Frontal cortex (tissue), 3 donors: ENCODE measurements at regions not wholly inside any gene's neighbourhood (a gene's known extent, or its start where the extent isn't known, plus 50 kb on each side); places are given as distances from the start of the nearest gene placed in this dataset.
"Not testable (repeated sequence)": the region's sequence is repeated elsewhere in the genome, so short reads cannot be mapped to it uniquely, and the experiment has no call there.

Source experiments
- DNase-seq, 2 donors: peaks; one replicate each; pipeline ENCODE4 v3.0.0; 2012; ENCODE audit warnings: low spot score in 2 of 2
- FAIRE-seq: peaks from 2 replicates; lab custom pipeline; 2012; peaks lifted over from hg19 to GRCh38; lab: Jason Lieb, UNC
- donor health status: control.
- donor health status: control.
- donor health status: control.

- no peak for DNase-seq
- no peak for FAIRE-seq
Observed at GRCh38 chr2:221726894-221727513, 154.9 kb upstream of the EPHA4 start.

DNA sequence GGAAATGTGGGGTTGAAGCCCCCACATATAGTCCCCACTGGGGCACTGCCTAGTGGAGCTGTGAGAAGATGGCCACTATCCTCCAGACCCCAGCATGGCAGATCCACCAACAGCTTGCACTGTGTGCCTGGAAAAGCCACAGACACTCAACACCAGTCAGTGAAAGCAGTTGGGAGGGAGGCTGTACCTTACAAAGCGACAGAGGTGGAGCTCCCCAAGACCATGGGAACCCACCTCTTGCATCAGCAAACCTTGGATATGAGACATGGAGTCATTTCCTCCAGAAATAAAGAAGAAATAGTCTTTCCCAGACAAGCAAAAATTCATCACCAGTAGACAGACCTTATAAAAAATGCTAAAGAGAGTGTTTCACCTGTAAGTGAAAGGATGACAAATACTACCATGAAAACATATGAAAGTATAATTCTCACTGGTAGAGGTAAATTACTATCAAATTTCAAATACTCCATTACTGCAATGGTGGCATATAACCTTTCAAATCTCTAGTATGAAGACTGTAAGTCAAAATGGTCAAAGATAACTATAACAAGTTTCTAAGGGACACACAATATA, 152.6 kb upstream of the EPHA4 start:
- DNase-seq (no peak), FAIRE-seq (no peak)

DNA sequence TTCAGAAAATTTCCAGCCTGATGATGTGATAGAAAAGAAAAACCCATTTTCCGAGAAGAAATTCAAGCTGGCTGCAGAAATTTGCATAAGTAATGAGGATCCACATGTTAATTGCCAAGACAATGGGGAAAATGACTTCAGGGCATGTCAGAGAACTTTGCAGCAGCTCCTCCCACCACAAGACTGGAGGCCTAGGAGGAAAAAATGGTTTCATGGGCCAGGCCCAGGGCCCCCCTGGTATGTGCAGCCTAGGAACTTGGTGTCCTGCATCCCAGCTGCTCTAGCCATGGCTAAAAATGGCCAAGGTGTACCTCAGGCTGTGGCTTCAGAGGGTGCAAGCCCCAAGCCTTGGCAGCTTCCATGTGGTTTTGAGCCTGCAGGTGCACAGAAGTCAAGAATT, 152.0 kb upstream of the EPHA4 start:
- DNase-seq, FAIRE-seq: not testable (repeated sequence)

- DNase-seq (no peak), FAIRE-seq (no peak)
Observed at GRCh38 chr2:221716426-221717303, 144.6 kb upstream of the EPHA4 start.

DNA sequence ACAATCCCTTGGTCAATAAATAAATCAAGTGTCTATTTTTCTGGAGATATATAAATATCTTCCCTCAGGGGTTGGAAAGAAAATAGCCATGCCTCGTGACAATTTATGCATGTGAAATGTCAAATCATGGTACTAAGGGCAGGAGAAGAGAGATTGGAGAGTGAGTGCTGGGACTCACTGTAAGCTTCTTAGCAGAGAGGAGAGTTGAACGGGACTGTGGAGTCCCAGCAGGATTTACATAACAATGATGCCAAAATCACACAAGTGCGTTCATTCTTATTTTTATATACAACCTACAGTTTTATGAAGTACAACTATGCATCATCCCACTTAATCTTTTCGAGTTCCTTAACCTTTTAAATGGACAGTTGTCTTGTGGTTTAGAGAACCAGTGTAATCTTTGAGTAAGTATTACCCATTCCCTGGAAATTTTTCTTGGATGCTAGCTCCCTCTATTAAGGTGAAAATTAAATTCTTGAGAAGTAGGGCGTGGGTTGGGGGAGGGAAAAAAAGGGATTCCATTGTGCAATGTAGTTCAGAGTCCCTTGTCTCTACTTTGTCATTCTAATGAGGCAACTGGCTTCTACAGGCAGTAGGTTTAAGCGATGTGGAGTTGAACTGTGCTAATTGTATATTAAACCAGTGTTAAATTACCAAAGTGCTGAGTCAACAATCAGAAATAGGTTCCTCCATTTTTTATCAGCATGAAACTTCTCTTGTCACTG, 143.6 kb upstream of the EPHA4 start:
- no peak for FAIRE-seq

GRCh38 chr2:221710744-221711143, 138.6 kb upstream of the EPHA4 start:
- no peak for DNase-seq
- no peak for FAIRE-seq

More for the DNA sequence above, 143.6 kb upstream of the EPHA4 start:
- DNase-seq: no peak

DNA sequence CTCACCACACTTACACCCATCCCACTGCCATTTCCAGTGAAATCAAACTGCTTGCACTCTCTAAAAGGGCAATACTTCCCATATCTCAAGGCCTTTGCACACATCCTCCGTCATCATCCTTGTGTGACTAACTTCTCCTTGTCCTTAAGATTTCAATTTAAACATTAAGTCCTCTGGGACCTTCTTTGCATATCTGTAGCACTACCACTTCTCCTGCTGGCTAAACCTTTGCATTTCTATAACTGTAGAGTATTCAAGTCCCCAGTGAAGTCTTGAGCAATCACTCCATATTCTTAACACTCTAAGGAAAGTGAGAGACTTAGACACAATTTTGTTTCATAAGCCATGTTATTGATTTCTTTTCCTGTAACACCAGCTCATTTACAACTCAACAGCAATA, 136.8 kb upstream of the EPHA4 start:
- no peak for DNase-seq

GRCh38 chr2:221705185-221705877, 133.2 kb upstream of the EPHA4 start:
- FAIRE-seq: no peak
- no peak for DNase-seq

More for the DNA sequence above, 136.8 kb upstream of the EPHA4 start:
- FAIRE-seq: no peak

GRCh38 chr2:221704442-221704841, 132.3 kb upstream of the EPHA4 start:
- DNase-seq: no peak
- FAIRE-seq: no peak

- no peak for DNase-seq
- FAIRE-seq: no peak
Observed at GRCh38 chr2:221693365-221693764, 121.3 kb upstream of the EPHA4 start.

GRCh38 chr2:221691571-221691970, 119.5 kb upstream of the EPHA4 start:
- no peak for FAIRE-seq

GRCh38 chr2:221689140-221689539, 117.0 kb upstream of the EPHA4 start:
- no peak for FAIRE-seq
- DNase-seq: no peak

More at GRCh38 chr2:221691571-221691970, 119.5 kb upstream of the EPHA4 start:
- DNase-seq: no peak

DNA sequence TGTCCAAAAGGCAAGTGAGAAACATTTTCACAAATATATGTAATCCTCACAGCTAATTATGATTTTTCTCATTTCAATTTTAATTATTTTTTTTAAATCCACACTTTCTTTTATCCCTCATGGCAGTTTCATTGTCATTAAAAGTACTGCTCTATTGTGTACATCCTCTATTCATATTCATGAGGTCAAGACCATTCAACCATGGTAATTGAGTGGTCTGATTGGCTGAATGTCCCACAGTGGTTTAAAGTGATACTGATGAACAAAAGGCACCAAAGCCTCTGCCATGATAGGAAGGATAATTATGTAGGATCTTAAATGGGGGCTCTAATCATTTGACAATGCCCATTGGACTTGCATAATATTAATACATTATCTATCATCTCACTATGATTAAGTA, 108.4 kb upstream of the EPHA4 start:
- FAIRE-seq (no peak), DNase-seq (no peak)

DNA sequence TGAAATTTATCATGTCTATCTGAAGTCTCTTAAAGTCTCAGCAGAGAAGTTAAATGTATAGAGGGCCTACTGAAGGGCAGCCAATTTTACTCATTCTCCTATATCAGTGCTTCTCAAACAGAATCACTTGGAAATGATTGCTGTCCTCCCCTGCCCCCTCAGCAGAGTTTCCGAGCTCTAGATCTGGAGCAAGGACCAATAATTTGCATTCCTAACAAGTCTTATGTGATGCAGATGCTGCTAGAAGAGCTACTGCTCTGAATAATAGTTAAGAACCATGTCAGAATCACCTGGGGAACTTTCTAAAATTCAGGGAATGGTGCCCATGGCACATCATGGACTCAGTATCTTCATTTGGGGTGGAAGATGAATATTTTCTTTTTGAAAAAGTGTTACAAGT, 105.6 kb upstream of the EPHA4 start:
- FAIRE-seq (no peak), DNase-seq (no peak)

DNA sequence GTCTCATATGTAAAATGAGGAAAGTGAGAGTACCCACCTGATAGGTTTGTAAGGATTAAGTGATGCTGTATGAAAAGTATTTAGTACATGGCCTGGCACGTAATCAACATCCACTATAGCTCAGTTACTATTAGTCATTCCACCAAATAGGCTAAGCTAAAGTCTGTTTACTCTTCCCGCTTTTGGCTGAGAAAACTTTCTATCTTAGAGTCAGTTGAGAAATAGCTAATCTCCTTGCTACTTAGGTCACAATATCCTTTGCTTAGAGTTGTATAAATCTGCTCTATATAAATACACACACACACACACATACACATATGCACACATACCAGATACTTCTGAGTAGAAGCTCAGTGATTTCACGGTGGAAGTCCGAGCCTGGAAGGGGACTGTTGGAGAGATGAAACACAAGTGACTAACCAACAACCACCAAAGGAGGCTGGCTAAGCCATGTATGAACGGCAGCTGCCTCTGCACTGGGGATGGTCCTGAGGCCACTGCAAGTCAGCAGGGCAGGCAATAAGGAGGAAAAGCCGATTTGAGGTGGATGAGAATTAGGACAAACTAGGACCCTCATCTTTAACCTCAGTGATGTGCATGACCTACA, 104.6 kb upstream of the EPHA4 start:
- FAIRE-seq (no peak), DNase-seq (no peak)

DNA sequence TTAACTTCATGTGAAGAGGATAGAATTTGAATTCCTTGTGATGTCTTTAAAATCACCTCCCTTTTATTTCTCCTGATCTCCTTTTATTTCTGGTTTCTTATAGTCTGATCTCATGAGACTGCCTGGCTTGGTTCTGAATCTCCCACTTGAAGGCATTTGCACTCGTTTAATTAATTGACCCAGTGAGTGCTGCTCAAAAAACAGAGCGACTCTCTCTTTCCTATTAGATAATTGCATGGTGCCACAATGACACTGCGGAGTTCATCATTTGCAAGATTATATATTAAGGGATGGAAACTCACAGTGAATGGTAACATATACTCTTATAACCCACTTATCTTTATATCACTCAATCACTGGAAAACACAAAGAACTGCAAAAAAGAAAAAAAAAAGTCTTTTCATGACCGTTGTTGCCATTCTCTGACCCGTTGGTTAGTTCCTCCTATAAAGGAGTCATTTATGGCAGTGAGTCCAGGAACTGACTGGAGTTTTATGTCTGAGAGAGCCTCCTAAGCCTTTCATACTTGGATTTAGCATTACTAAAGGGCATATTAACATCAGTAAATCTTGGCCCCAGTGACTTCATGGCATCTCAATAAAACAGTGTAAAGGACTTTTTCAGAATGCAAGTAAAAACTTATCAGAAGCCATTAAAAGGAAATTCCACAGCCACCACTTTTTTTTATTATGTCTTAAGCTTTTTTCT, 103.3 kb upstream of the EPHA4 start:
- FAIRE-seq: no peak
- no peak for DNase-seq

GRCh38 chr2:221674446-221674845, 102.3 kb upstream of the EPHA4 start:
- no peak for FAIRE-seq
- no peak for DNase-seq

DNA sequence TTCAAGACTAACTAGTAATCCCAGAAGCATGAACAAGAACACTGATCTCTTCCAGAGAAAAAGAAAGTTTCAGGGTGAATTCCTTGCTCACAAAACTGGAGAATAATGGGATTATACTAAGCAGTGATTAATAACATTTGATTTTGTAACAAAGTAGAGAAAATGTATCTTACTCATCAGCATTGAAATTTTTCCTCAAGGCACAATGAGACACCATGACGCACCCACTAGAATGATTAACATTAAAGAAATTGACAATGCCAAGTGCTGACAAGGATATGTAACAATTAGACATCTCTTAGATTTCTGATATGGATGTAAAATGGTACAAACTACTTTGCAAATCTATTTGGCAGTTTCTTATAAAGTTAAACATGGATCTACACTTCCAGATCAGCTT, 101.1 kb upstream of the EPHA4 start:
- FAIRE-seq: no peak

DNA sequence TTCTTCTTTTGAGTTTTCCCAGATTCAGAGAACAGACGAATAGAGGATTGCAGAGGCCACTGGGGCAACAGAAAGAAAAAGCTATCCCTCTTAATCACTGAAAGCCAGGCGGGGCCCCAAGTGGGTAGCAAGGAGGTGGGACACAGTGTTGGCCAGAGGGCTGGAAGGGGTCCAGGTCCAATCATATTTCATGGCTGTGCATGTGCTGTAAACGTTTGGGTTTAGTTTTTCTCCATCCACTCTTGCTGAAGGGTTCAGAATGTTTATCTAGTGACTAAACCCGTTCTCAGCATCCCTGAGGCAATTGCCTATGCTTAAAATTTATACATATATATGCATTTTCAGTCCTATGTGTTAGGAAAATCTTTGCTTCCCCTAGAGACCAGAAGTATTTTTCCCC, 99.4 kb upstream of the EPHA4 start:
- DNase-seq (no peak), FAIRE-seq (no peak)

More for the DNA sequence above, 101.1 kb upstream of the EPHA4 start:
- no peak for DNase-seq
